IMR-90 (cell line): ENCODE measurements at regions not wholly inside any gene's neighbourhood (a gene's known extent, or its start where the extent isn't known, plus 50 kb on each side); places are given as distances from the start of the nearest gene placed in this dataset.

Experiments used
- ATAC-seq: fragments of 200-7000 bp; cut with Tn5 transposase; 2 replicates; pipeline ENCODE4 v1.9.1; 2020; ENCODE audit warnings: low read depth, mild to moderate bottlenecking, moderate library complexity
- BruUV-seq: library from RNA; stranded (reverse); fragments of 400-500 nt; replicated peaks from 2 replicates; lab custom pipeline; 2021; lab: Mats Ljungman, UMichigan
- CTCF ChIA-PET: fragments of 300-600 bp; formaldehyde crosslinking; extraction: SDS; loops from one replicate; lab custom pipeline; 2021; ENCODE audit warnings: antibody characterized with exemption; lab: Yijun Ruan, JAX
- POLR2A ChIA-PET: fragments of 300-600 bp; sonication (Branson Sonifier 250); formaldehyde crosslinking; loops from one replicate; lab custom pipeline; 2022; ENCODE audit warnings: antibody characterized with exemption; ENCODE audit not compliant: unreplicated experiment; lab: Charles Lee
- DNase-seq: peaks from one replicate; pipeline ENCODE4 v3.0.0; 2013
- H2AFZ ChIP-seq: replicated peaks from 2 replicates; pipeline ENCODE3; 2013; ENCODE audit warnings: low read length, mild to moderate bottlenecking; ENCODE audit not compliant: poor library complexity
- H2AK5ac ChIP-seq: 2 replicates; pipeline ENCODE4 v1.6.1; 2013; ENCODE audit warnings: low read depth, low read length, inconsistent platforms
- H2AK9ac ChIP-seq: replicated peaks from 2 replicates; pipeline ENCODE3; 2013; ENCODE audit warnings: mild to moderate bottlenecking, low read depth, low read length, moderate library complexity; ENCODE audit not compliant: poor library complexity
- H2BK120ac ChIP-seq: 2 replicates; pipeline ENCODE4 v1.6.1; 2013; ENCODE audit warnings: low read depth, low read length, inconsistent platforms
- H2BK15ac ChIP-seq: 3 replicates; pipeline ENCODE4 v1.6.1; 2013; ENCODE audit warnings: low read depth, low read length, inconsistent platforms
- H2BK20ac ChIP-seq: 2 replicates; pipeline ENCODE4 v1.6.1; 2013; ENCODE audit warnings: low read depth, mild to moderate bottlenecking, inconsistent platforms, low read length, moderate library complexity
- H2BK5ac ChIP-seq: 2 replicates; pipeline ENCODE4 v1.6.1; 2013; ENCODE audit warnings: mild to moderate bottlenecking, low read depth, low read length, inconsistent platforms; ENCODE audit not compliant: poor library complexity, severe bottlenecking
- H3K14ac ChIP-seq: replicated peaks from 2 replicates; pipeline ENCODE4 v1.6.1; 2013; ENCODE audit warnings: low read depth, low read length, inconsistent platforms
- H3K18ac ChIP-seq: 2 replicates; pipeline ENCODE4 v1.6.1; 2013; ENCODE audit warnings: low read depth, low read length, control low read depth
- H3K23ac ChIP-seq: 2 replicates; pipeline ENCODE4 v1.6.1; 2013; ENCODE audit warnings: low read depth, low read length, inconsistent platforms
- H3K27ac ChIP-seq: 2 replicates; pipeline ENCODE4 v1.5.1; 2013; ENCODE audit warnings: mild to moderate bottlenecking, control low read depth, low read length; ENCODE audit not compliant: insufficient read depth
- H3K27me3 ChIP-seq: 2 replicates; pipeline ENCODE4 v1.6.1; 2013; ENCODE audit warnings: low read length; ENCODE audit not compliant: control insufficient read depth, insufficient read depth
- H3K36me3 ChIP-seq: 2 replicates; pipeline ENCODE4 v1.6.1; 2013; ENCODE audit warnings: low read length, mixed read lengths; ENCODE audit not compliant: control insufficient read depth, insufficient read depth
- H3K4ac ChIP-seq: 2 replicates; pipeline ENCODE4 v1.6.1; 2013; ENCODE audit warnings: low read depth, low read length, inconsistent platforms
- H3K4me1 ChIP-seq: 2 replicates; pipeline ENCODE4 v1.6.1; 2013; ENCODE audit warnings: low read length, mixed read lengths; ENCODE audit not compliant: control insufficient read depth, insufficient read depth
- H3K4me2 ChIP-seq: 2 replicates; pipeline ENCODE4 v1.6.1; 2013; ENCODE audit warnings: low read depth, mild to moderate bottlenecking, control low read depth, low read length, moderate library complexity
- H3K4me3 ChIP-seq: 2 replicates; pipeline ENCODE4 v1.5.1; 2013; ENCODE audit warnings: low read depth, mild to moderate bottlenecking, control low read depth, low read length, moderate library complexity; ENCODE audit not compliant: insufficient read depth
- H3K56ac ChIP-seq: 2 replicates; pipeline ENCODE4 v1.6.1; 2013; ENCODE audit warnings: low read length, inconsistent platforms; ENCODE audit not compliant: insufficient read depth; ENCODE audit errors: extremely low read depth
- H3K79me1 ChIP-seq, 2 experiments: 2 replicates each; pipeline ENCODE4 v1.6.1; 2013; ENCODE audit warnings: low read length in 2 of 2, inconsistent platforms in 1 of 2, low read depth in 1 of 2
- H3K9ac ChIP-seq: 2 replicates; pipeline ENCODE4 v1.6.1; 2013; ENCODE audit warnings: low read depth, low read length, control low read depth
- H3K9me1 ChIP-seq: 2 replicates; pipeline ENCODE4 v1.6.1; 2013; ENCODE audit warnings: low read length, inconsistent platforms; ENCODE audit not compliant: insufficient read depth
- H3K9me3 ChIP-seq: 2 replicates; pipeline ENCODE4 v1.6.1; 2013; ENCODE audit warnings: low read length; ENCODE audit not compliant: control insufficient read depth, insufficient read depth
- H4K20me1 ChIP-seq: 2 replicates; pipeline ENCODE4 v1.6.1; 2013; ENCODE audit warnings: low read length, inconsistent platforms; ENCODE audit not compliant: insufficient read depth
- H4K5ac ChIP-seq: 2 replicates; pipeline ENCODE4 v1.6.1; 2013; ENCODE audit warnings: mild to moderate bottlenecking, low read depth, low read length, control low read depth
- H4K8ac ChIP-seq, 2 experiments: 2 replicates each; pipeline ENCODE4 v1.6.1; 2013; ENCODE audit warnings: low read depth in 2 of 2, low read length in 2 of 2, control low read depth in 1 of 2, inconsistent platforms in 1 of 2
- H4K91ac ChIP-seq: 2 replicates; pipeline ENCODE4 v1.6.1; 2013; ENCODE audit warnings: low read depth, low read length, inconsistent platforms; ENCODE audit not compliant: insufficient read depth
- CEBPB ChIP-seq: IDR thresholded peaks from 2 replicates; pipeline ENCODE4 v1.6.1; 2012; ENCODE audit warnings: low read depth, low read length, improper control_type of control experiment
- CHD1 ChIP-seq: IDR thresholded peaks from 2 replicates; pipeline ENCODE4 v1.6.1; 2012; ENCODE audit warnings: low read depth, low read length, improper control_type of control experiment
- FOS ChIP-seq: fragments of 150-350 bp; IDR thresholded peaks from 2 replicates; pipeline ENCODE4 v1.6.1; 2016; ENCODE audit warnings: low read depth, low read length
- MXI1 ChIP-seq: IDR thresholded peaks from 2 replicates; pipeline ENCODE4 v1.6.1; 2012; ENCODE audit warnings: low read depth, mild to moderate bottlenecking, low read length, moderate library complexity, borderline replicate concordance
- NFE2L2 ChIP-seq: fragments of 150-350 bp; IDR thresholded peaks from 2 replicates; pipeline ENCODE4 v1.6.1; 2016; ENCODE audit warnings: low read depth, mild to moderate bottlenecking, low read length
- RAD21 ChIP-seq: IDR thresholded peaks from 2 replicates; pipeline ENCODE4 v1.6.1; 2012; ENCODE audit warnings: low read length, improper control_type of control experiment
- RFX5 ChIP-seq: IDR thresholded peaks from 2 replicates; pipeline ENCODE4 v1.8.0; 2012; ENCODE audit warnings: low read depth, mild to moderate bottlenecking, low read length, moderate library complexity
- SMC3 ChIP-seq: fragments of 150-350 bp; IDR thresholded peaks from 2 replicates; pipeline ENCODE4 v1.6.1; 2016; ENCODE audit warnings: low read depth, mild to moderate bottlenecking, antibody characterized with exemption, low read length, moderate library complexity
- WGBS, 2 experiments: methylation state at CpG; one replicate each; pipeline versions ENCODE4 v1.1.5 to v1.1.7; 2013; ENCODE audit warnings: missing lambda C conversion rate in 2 of 2; ENCODE audit not compliant: insufficient read length in 1 of 2; ENCODE audit errors: extremely low coverage in 2 of 2; 5-methylcytosine and 5-hydroxymethylcytosine counted together
- dilution Hi-C: fragments of 300-500 bp; cut with HindIII; formaldehyde crosslinking; loops from one replicate; pipeline ENCODE4 v1.14.3; 2018; ENCODE audit warnings: low sequenced_read_pairs; ENCODE audit not compliant: unreplicated experiment
- in situ Hi-C: fragments of 300-500 bp; cut with MboI; formaldehyde crosslinking; loops from 3 replicates; pipeline ENCODE4 v1.14.3; 2019; ENCODE audit warnings: low sequenced_read_pairs, inconsistent platforms, mixed read lengths
- intact Hi-C: fragments of 100-400 bp; cut with micrococcal nuclease; formaldehyde crosslinking; loops from 2 replicates; pipeline ENCODE4 v1.10.0; 2022
- TF ChIP-seq, protein P1 (sequence below): conservative IDR thresholded peaks from 2 replicates; pipeline ENCODE4 v1.5.1; 2012; ENCODE audit warnings: mild to moderate bottlenecking, low read depth, low read length, improper control_type of control experiment
- TF ChIP-seq, protein P2 (sequence below): fragments of 150-350 bp; IDR thresholded peaks from 2 replicates; pipeline ENCODE4 v1.6.1; 2017; ENCODE audit warnings: mild to moderate bottlenecking, antibody characterized with exemption, low read length, low read depth

- no peak overlapping the region for H2BK5ac ChIP-seq
- H3K56ac ChIP-seq, result no peak overlapping the region
- no peaks in the 10 kb centered on the region for H3K36me3 ChIP-seq
- H4K91ac ChIP-seq, result no peak overlapping the region
- no peak overlapping the region for H3K4ac ChIP-seq
- no peak overlapping the region for H3K27ac ChIP-seq
- no peak overlapping the region for H2AFZ ChIP-seq
- H3K23ac ChIP-seq, result no peak overlapping the region
- H3K9me3 ChIP-seq, result no peaks in the 10 kb centered on the region
- no peaks in the 10 kb centered on the region; the same call in 1 of the 2 replicates for H3K27me3 ChIP-seq
- no peak overlapping the region for H4K8ac ChIP-seq
- no peaks in the 10 kb centered on the region for H4K20me1 ChIP-seq
- DNase-seq (no peak), ATAC-seq (no peak)
- no peak overlapping the region for H2BK120ac ChIP-seq
- H2AK5ac ChIP-seq, result no peak overlapping the region
- H2BK20ac ChIP-seq, result no peak overlapping the region
- no peak overlapping the region for H2BK15ac ChIP-seq
- dilution Hi-C loops (no loop called here), intact Hi-C loops (no loop called here), in situ Hi-C loops (no loop called here)
- H3K18ac ChIP-seq, result no peak overlapping the region
- H3K9ac ChIP-seq, result no peak overlapping the region
- ChIA-PET POLR2A (no interaction called here), CTCF (no interaction called here)
- H4K5ac ChIP-seq, result no peak overlapping the region
- H3K4me3 ChIP-seq, result no peak overlapping the region
- H3K9me1 ChIP-seq, result no peaks in the 10 kb centered on the region
- H3K79me1 ChIP-seq, result no peaks in the 10 kb centered on the region
- no peak overlapping the region for H3K4me2 ChIP-seq
- no peak overlapping the region for H2AK9ac ChIP-seq
- 4% methylated on average over 4 of the region's 7 CpGs; no CpG with 5 or more reads in 1 of the 2 experiments for WGBS, 2 experiments
- TF ChIP-seq RFX5, result no peak
- TF ChIP-seq, protein P1, sequence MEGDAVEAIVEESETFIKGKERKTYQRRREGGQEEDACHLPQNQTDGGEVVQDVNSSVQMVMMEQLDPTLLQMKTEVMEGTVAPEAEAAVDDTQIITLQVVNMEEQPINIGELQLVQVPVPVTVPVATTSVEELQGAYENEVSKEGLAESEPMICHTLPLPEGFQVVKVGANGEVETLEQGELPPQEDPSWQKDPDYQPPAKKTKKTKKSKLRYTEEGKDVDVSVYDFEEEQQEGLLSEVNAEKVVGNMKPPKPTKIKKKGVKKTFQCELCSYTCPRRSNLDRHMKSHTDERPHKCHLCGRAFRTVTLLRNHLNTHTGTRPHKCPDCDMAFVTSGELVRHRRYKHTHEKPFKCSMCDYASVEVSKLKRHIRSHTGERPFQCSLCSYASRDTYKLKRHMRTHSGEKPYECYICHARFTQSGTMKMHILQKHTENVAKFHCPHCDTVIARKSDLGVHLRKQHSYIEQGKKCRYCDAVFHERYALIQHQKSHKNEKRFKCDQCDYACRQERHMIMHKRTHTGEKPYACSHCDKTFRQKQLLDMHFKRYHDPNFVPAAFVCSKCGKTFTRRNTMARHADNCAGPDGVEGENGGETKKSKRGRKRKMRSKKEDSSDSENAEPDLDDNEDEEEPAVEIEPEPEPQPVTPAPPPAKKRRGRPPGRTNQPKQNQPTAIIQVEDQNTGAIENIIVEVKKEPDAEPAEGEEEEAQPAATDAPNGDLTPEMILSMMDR, result no peak
- TF ChIP-seq CHD1, result no peak
- TF ChIP-seq SMC3, result no peak
- no peak for TF ChIP-seq MXI1
- TF ChIP-seq RAD21, result no peak
- no peak for TF ChIP-seq NFE2L2
- TF ChIP-seq FOS, result no peak
- TF ChIP-seq, protein P2, sequence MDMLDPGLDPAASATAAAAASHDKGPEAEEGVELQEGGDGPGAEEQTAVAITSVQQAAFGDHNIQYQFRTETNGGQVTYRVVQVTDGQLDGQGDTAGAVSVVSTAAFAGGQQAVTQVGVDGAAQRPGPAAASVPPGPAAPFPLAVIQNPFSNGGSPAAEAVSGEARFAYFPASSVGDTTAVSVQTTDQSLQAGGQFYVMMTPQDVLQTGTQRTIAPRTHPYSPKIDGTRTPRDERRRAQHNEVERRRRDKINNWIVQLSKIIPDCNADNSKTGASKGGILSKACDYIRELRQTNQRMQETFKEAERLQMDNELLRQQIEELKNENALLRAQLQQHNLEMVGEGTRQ, result no peak
- TF ChIP-seq CEBPB, result no peak
- BruUV-seq, result no TSS peak
- H3K4me1 ChIP-seq, result no peaks in the 10 kb centered on the region
- no peak overlapping the region for H3K14ac ChIP-seq
These were observed 200.8 kb downstream of the BMP7 start for GRCh38 chr20:57065646-57066045.
